RPMI8226 (cell line): ENCODE measurements at regions not wholly inside any gene's neighbourhood (a gene's known extent, or its start where the extent isn't known, plus 50 kb on each side); places are given as distances from the start of the nearest gene placed in this dataset.

ENCODE experiments used
- DNase-seq: peaks from one replicate; pipeline ENCODE4 v3.0.0-alpha.2; 2015

GRCh38 chr1:88104886-88105285 is 579.2 kb upstream of the PKN2 start:
- DNase-seq = no peak

GRCh38 chr1:88111816-88112215 is 572.3 kb upstream of the PKN2 start:
- DNase-seq = no peak

DNA sequence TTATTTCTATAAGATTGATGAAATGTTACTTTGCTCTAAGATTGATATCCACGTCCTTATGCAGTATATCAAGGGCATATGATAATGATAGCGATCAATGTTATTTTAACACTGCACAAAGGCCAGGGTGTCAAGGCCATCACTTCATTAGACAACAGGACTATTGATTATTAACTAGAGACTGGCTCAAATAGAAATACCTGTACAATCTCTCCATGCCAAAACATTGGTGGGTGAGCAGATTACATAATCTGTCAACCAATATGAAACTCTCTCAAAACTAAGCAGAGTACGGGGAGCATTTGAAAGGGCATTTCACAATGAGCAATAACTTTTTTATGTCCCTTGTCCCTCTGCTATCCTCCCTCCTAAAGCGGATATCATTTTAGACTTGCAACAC is 566.5 kb upstream of the PKN2 start:
- DNase-seq = no peak

GRCh38 chr1:88118176-88118845 is 565.8 kb upstream of the PKN2 start:
- no peak for DNase-seq

- DNase-seq = no peak
Measured at GRCh38 chr1:88124614-88125013, 559.5 kb upstream of the PKN2 start.

DNA sequence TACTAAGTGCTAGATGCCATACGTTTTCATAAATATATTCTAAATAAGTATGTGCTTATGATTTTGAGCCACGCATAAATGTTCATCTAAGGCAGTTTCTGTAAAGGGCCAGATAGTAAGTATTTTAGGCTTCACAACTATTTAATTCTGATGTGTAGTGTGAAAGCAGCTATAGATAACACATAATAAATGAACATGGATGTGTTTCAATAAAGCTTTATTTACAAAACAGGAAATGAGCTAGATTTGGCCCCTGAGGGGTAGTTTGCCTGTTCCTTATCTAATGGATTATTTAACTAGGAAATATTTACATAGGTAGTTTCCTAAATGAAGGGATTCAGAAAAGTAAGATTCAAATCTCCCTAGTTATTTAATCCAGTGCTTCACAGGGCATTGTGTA is 557.6 kb upstream of the PKN2 start:
- no peak for DNase-seq

- DNase-seq = no peak
Measured at GRCh38 chr1:88133991-88134390, 550.1 kb upstream of the PKN2 start.

GRCh38 chr1:88134983-88135921 is 548.8 kb upstream of the PKN2 start:
- no peak for DNase-seq

GRCh38 chr1:88139633-88140032 is 544.4 kb upstream of the PKN2 start:
- no peak for DNase-seq

GRCh38 chr1:88140325-88140724 is 543.7 kb upstream of the PKN2 start:
- DNase-seq = no peak

GRCh38 chr1:88141499-88142074 is 542.5 kb upstream of the PKN2 start:
- DNase-seq = no peak

DNA sequence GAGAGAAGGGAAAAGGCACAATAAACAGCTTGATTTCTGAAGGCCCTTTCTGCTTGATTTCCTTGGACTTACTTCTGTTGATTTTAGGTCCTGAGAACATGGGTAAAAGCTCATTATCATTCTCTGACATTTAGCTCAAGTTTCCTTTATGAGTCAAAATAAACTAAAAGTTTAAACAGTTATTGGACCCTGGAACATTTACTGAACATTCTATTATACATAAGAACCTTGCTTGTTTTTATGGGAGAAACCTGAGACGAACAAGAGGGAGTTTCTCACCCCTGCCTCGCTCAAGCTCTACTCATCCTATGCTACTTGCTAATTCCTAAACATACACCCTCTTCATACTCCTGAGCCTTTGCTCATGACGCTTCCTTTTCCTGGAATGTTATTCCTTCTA is 538.3 kb upstream of the PKN2 start:
- DNase-seq = no peak

- no peak for DNase-seq
Measured at GRCh38 chr1:88149686-88150085, 534.4 kb upstream of the PKN2 start.

DNA sequence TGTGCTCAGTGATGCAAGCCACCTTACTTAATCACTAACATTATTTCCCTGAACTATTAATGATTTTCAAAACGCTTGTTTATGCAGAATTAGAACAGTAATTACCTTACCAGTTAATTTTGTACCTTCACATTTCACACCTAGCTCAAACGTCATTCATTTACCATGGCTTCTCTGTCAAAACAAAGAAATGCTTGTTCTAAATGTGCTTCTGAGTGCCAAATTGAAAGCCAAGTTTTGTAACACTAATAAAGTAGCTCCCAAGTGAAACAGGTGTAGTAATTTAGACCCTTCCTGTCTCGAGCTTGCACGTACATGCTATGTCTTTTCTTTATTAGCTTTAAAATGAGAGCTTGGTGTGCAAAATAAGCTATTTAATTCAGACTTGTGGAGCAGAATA is 533.7 kb upstream of the PKN2 start:
- no peak for DNase-seq

DNA sequence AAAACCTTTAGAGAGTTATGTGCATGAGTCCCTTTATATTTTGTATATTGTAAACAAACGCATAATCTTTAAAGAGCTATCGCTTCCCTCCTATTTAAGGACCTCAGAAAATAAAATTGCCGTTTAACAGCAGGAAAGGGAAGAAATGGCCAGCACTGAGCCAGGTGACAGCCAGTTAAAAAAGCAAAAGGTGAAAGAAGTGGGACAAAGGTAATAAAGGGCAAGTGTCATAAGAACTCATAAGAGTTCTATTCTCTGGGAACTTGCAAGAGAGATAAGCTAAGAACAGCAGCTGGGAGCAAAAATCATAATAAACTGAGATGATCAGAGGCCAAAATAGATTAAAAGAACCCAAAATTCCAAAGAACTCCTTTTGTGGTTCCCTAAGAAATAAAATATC is 520.9 kb upstream of the PKN2 start:
- DNase-seq = no peak

GRCh38 chr1:88168126-88168525 is 515.9 kb upstream of the PKN2 start:
- DNase-seq = no peak

- no peak for DNase-seq
Measured at GRCh38 chr1:88169139-88169538, 514.9 kb upstream of the PKN2 start.

- no peak for DNase-seq
Measured at GRCh38 chr1:88169939-88170338, 514.1 kb upstream of the PKN2 start.

DNA sequence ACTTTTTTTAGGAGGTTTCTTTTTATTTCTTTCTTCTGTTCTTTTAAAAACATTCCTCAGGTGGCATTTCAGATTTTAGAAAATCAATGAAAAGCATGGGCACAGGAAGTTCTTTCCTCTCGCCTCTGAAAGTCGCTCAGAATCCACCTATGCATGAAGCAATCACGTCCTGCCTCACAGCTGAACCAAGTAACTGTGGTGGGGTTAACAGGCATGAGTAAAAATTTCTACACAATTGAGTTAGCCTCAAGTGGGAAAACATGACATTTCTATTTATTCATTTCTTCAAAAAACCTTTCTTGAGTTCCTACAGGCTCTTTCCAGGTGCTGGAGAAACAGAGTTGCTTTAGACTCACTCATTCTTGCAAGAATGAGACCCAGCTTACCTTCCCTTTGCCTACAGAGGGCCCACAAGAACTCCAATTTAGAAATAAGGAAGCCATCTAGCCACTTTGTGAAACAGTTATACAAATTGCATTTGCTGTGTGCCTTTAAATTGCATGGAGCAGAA is 508.9 kb upstream of the PKN2 start:
- DNase-seq = no peak

- DNase-seq = no peak
Measured at GRCh38 chr1:88175631-88176226, 508.3 kb upstream of the PKN2 start.

- DNase-seq = no peak
Measured at GRCh38 chr1:88179943-88180342, 504.1 kb upstream of the PKN2 start.

- peak; percentile 58 for DNase-seq
Measured at GRCh38 chr1:88180449-88181108, 503.5 kb upstream of the PKN2 start.

- DNase-seq = no peak
Measured at GRCh38 chr1:88186911-88187310, 497.2 kb upstream of the PKN2 start.
